GM13977 (cell line): ENCODE measurements at regions not wholly inside any gene's neighbourhood (a gene's known extent, or its start where the extent isn't known, plus 50 kb on each side); places are given as distances from the start of the nearest gene placed in this dataset.

Experiments
- DNase-seq: peaks from one replicate; pipeline ENCODE4 v3.0.0; 2012; ENCODE audit warnings: low spot score
- in situ Hi-C: fragments of 300-500 bp; cut with MboI; formaldehyde crosslinking; loops from one replicate; pipeline ENCODE4 v1.12.0; 2022; ENCODE audit warnings: low sequenced_read_pairs, low pct_unique_long_range_greater_than_20kb, mixed read lengths, inconsistent platforms; ENCODE audit not compliant: unreplicated experiment
- TF ChIP-seq, protein P1 (sequence below): IDR thresholded peaks from 2 replicates; pipeline ENCODE4 v1.5.1; 2012; ENCODE audit warnings: mild to moderate bottlenecking, control low read depth; ENCODE audit not compliant: insufficient read depth; ENCODE audit errors: extremely low read depth, missing control alignments

DNA sequence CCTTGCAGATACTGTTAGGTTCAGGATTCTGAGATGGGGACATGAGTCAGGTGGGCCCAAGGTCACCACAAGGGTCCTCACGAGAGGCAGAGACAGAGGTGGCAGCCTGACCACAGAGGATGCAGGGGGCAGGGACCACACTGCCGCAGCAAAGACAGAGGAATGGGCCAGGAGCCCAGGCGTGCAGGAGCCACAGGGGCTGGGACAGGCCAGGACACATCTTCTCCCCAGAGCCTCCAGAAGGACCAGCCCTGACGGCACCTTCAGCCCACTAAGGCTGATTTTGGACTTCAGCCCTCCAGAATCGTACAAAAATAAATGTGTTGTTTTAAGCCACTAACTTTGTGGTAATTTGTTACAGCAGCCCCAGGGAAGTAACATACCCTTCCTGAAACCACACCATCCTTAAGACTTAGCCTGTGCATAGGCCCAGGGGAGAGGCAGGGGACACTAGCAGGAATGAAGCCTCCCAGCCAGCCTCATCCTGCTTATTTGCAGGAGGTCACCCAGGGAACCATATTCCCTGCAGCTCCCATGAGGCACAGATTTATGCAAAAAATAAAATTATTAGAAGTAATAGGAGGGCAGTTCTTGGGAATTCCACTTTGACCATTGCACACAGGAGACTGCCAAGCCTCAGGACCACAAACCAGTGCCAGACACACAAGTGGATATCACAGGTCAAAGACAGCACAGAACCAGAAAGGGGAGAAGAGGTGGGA lies 119.3 kb upstream of the CST7 start:
- in situ Hi-C loops = loop anchor here (10.0 kb wide), 1 partner anchor 85 kb away; no protein-coding TSS in a partner anchor
- TF ChIP-seq, protein P1, sequence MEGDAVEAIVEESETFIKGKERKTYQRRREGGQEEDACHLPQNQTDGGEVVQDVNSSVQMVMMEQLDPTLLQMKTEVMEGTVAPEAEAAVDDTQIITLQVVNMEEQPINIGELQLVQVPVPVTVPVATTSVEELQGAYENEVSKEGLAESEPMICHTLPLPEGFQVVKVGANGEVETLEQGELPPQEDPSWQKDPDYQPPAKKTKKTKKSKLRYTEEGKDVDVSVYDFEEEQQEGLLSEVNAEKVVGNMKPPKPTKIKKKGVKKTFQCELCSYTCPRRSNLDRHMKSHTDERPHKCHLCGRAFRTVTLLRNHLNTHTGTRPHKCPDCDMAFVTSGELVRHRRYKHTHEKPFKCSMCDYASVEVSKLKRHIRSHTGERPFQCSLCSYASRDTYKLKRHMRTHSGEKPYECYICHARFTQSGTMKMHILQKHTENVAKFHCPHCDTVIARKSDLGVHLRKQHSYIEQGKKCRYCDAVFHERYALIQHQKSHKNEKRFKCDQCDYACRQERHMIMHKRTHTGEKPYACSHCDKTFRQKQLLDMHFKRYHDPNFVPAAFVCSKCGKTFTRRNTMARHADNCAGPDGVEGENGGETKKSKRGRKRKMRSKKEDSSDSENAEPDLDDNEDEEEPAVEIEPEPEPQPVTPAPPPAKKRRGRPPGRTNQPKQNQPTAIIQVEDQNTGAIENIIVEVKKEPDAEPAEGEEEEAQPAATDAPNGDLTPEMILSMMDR = no peak
- no peak for DNase-seq

DNA sequence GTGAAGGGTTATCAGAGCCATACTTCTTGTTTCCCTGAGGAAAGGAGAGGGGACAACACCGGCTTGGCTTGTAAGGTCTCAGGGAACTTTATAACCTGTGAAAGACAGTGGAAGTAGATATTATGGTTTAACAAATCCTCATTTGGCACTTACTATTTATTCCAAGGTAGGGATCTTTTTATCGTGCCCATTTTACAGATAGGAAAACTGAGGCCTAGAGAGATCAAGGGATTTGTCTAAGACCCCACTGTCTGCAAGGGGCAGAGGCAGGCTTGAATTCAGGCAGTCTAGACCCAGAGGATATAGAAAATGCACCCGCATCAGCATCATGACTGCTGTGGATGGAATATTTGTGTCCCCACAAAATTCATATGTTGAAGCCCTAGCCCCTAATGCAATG lies 118.4 kb upstream of the CST7 start:
- no peak for DNase-seq
- TF ChIP-seq, protein P1 = no peak
- in situ Hi-C loops = no loop called here

DNA sequence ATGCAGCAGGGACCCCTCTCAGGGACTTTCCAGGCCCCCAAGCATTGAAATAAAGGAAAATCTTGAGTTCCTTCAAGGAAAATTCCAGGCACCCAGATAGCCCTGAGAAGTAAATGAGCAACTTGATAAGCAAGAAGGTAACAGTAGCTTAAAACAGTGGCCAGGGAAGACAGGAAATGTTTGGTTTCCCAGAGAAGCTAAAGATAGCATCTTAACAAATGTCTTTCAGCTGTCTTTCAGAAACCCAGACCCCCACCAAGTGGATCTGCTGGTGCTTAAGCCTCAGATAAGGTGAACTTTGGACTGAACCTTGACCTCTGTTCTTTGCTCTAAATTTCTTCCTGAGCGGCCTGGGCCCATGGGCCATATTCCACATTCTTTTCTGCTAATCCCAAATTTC lies 117.8 kb upstream of the CST7 start:
- DNase-seq = no peak
- in situ Hi-C loops = no loop called here
- TF ChIP-seq, protein P1 = no peak

DNA sequence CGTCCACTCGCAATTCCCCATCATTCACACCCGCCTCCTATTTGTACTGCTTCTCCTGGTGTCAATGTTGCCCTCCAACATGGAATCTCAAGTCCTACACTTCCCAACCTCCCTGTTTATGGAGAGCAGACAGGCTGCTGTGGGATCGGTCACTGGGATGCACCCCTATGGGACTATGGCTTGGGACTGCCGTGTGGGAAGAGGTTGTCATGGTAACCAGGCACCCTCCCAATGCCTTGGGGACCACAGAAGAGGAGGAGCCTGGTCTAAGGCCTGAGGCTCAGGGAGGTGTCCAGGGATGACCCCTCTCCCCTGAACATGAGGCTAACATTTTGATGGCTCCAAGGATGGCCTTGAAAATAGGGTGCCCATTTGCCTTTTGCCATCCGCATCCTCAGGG lies 116.6 kb upstream of the CST7 start:
- DNase-seq = no peak
- in situ Hi-C loops = no loop called here
- TF ChIP-seq, protein P1 = no peak

DNA sequence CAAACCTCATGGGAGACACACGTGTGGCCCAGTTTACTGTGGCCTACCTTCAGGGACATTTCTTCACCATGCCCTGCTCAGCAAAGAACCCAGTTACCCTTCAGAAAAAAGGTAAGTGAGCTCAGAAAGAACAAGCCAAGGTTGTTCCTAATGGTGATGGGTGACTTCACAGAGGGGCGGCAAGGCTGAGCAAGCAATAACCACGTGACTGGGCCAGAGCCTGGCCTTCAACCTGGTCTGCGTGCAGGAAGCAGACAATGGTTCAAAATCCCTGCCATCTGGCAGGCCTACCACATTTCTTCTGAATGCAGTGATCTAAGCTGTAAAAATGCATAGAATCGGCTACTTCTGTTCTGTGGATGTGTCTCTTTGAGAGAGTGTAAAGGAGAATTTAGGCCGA lies 115.5 kb upstream of the CST7 start:
- TF ChIP-seq, protein P1 = no peak
- in situ Hi-C loops = no loop called here
- DNase-seq = no peak

DNA sequence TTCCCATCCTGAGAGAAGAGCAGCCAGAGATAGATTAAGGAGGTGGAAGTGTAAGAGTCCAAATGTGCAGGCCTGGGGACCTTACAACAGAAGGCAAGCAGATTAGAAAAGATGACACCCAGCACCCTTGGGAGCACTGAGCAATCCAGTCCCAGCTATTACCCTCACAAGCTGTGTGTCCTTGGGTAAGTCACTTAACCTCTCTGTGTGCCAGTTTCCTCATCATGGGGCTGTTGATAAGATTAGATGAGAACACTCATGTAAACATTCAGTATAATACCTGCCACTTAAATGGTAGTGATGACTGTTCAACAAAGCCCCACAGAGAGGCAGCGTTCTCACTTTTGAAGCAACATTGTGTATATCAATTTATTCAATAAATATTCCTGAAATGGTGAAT lies 114.8 kb upstream of the CST7 start:
- DNase-seq = no peak
- TF ChIP-seq, protein P1 = peak; percentile 10
- in situ Hi-C loops = no loop called here
